Loucy (cell line): ENCODE measurements at regions not wholly inside any gene's neighbourhood (a gene's known extent, or its start where the extent isn't known, plus 50 kb on each side); places are given as distances from the start of the nearest gene placed in this dataset.
"Not testable (repeated sequence)": the region's sequence is repeated elsewhere in the genome, so short reads cannot be mapped to it uniquely, and the experiment has no call there.

ENCODE experiments used
- H2AFZ ChIP-seq: fragments of 200-600 bp; sonication (generic); 2 replicates; pipeline ENCODE4 v1.6.0; 2016; ENCODE audit warnings: antibody characterized with exemption, mild to moderate bottlenecking, low read length, moderate library complexity
- H3F3A ChIP-seq: fragments of 200-600 bp; 2 replicates; pipeline ENCODE4 v1.6.0; 2016; ENCODE audit warnings: antibody characterized with exemption, low read depth, mild to moderate bottlenecking
- H3K27me3 ChIP-seq: fragments of 200-600 bp; sonication (generic); 2 replicates; pipeline ENCODE4 v1.6.1; 2014; ENCODE audit warnings: low read length, mild to moderate bottlenecking; ENCODE audit not compliant: insufficient read depth, poor library complexity, severe bottlenecking
- H3K36me3 ChIP-seq: fragments of 200-600 bp; sonication (generic); 2 replicates; pipeline ENCODE4 v1.6.1; 2016; ENCODE audit warnings: low read length; ENCODE audit not compliant: insufficient read depth
- H3K4me1 ChIP-seq: fragments of 200-600 bp; sonication (generic); 2 replicates; pipeline ENCODE4 v1.5.1; 2014; ENCODE audit warnings: low read length, mild to moderate bottlenecking; ENCODE audit not compliant: insufficient read depth, poor library complexity, severe bottlenecking
- H3K4me2 ChIP-seq: fragments of 200-600 bp; sonication (generic); 2 replicates; pipeline ENCODE4 v1.6.0; 2014; ENCODE audit warnings: antibody characterized with exemption, low read length, low read depth, mild to moderate bottlenecking; ENCODE audit not compliant: poor library complexity, severe bottlenecking
- H3K4me3 ChIP-seq: fragments of 200-600 bp; sonication (generic); 2 replicates; pipeline ENCODE4 v1.5.1; 2014; ENCODE audit warnings: low read length, mild to moderate bottlenecking, mixed read lengths; ENCODE audit not compliant: poor library complexity, severe bottlenecking
- H3K79me2 ChIP-seq: fragments of 200-600 bp; sonication (generic); 2 replicates; pipeline ENCODE4 v1.6.1; 2014; ENCODE audit warnings: low read length; ENCODE audit not compliant: insufficient read depth
- H3K9ac ChIP-seq: fragments of 200-600 bp; sonication (generic); 2 replicates; pipeline ENCODE4 v1.6.0; 2014; ENCODE audit warnings: mild to moderate bottlenecking, low read depth, low read length, moderate library complexity; ENCODE audit not compliant: poor library complexity, severe bottlenecking
- H3K9me2 ChIP-seq: fragments of 200-600 bp; sonication (generic); replicated peaks from 2 replicates; pipeline ENCODE4 v1.6.1; 2016; ENCODE audit warnings: low read depth, low read length, mixed read lengths
- H3K9me3 ChIP-seq: fragments of 200-600 bp; sonication (generic); 2 replicates; pipeline ENCODE4 v1.6.1; 2014; ENCODE audit warnings: mild to moderate bottlenecking, antibody characterized with exemption, low read length, low read depth; ENCODE audit not compliant: insufficient read depth
- H4K20me1 ChIP-seq: fragments of 200-600 bp; sonication (generic); 2 replicates; pipeline ENCODE4 v1.6.0; 2014; ENCODE audit warnings: antibody characterized with exemption, low read length, mild to moderate bottlenecking; ENCODE audit not compliant: insufficient read depth, poor library complexity, severe bottlenecking
- CTCF ChIP-seq: fragments of 200-600 bp; sonication (generic); conservative IDR thresholded peaks from 2 replicates; pipeline ENCODE4 v1.5.1; 2014; ENCODE audit warnings: mild to moderate bottlenecking, antibody characterized with exemption, low read length
- EZH2phosphoT487 ChIP-seq: fragments of 200-600 bp; IDR thresholded peaks from 2 replicates; pipeline ENCODE4 v1.6.1; 2018; ENCODE audit warnings: antibody characterized with exemption, mild to moderate bottlenecking, moderate library complexity, borderline replicate concordance

- Histone ChIP-seq H3K36me3 (no peaks in the 10 kb centered on the region), H3K4me3 (no peak overlapping the region), H3K27me3 (no peaks in the 10 kb centered on the region), H3K4me1 (no peaks in the 10 kb centered on the region), H3K9me2 (no peaks in the 10 kb centered on the region; the same call in 1 of the 2 replicates), H4K20me1 (no peaks in the 10 kb centered on the region), H3K9me3 (no peaks in the 10 kb centered on the region), H3K79me2 (no peaks in the 10 kb centered on the region), H3F3A (no peaks in the 10 kb centered on the region), H2AFZ (no peak overlapping the region), H3K9ac (no peak overlapping the region), H3K4me2 (no peak overlapping the region)
- TF ChIP-seq EZH2phosphoT487 (no peak), CTCF (no peak)
Measured at GRCh38 chr2:153589586-153589985, 111.0 kb upstream of the RPRM start.

GRCh38 chr2:153593086-153593485 is 114.5 kb upstream of the RPRM start:
- not testable (repeated sequence) for H3K9me2 ChIP-seq, H3K79me2 ChIP-seq, H3K9ac ChIP-seq, H3K4me2 ChIP-seq, H3K36me3 ChIP-seq, H3K4me1 ChIP-seq, H4K20me1 ChIP-seq, H3F3A ChIP-seq, H3K27me3 ChIP-seq, H3K9me3 ChIP-seq, H3K4me3 ChIP-seq, H2AFZ ChIP-seq

- no peak overlapping the region for H3K9ac ChIP-seq
- no peaks in the 10 kb centered on the region for H3F3A ChIP-seq
- H3K9me2 ChIP-seq = no peaks in the 10 kb centered on the region
- no peaks in the 10 kb centered on the region for H3K9me3 ChIP-seq
- no peaks in the 10 kb centered on the region for H3K27me3 ChIP-seq
- no peak overlapping the region for H3K4me2 ChIP-seq
- no peaks in the 10 kb centered on the region for H4K20me1 ChIP-seq
- H3K4me1 ChIP-seq = no peaks in the 10 kb centered on the region
- no peak for TF ChIP-seq EZH2phosphoT487
- no peak for TF ChIP-seq CTCF
- no peak overlapping the region for H2AFZ ChIP-seq
- no peaks in the 10 kb centered on the region for H3K79me2 ChIP-seq
- no peak overlapping the region for H3K4me3 ChIP-seq
- H3K36me3 ChIP-seq = no peaks in the 10 kb centered on the region
Measured at GRCh38 chr2:153595939-153596338, 117.4 kb upstream of the RPRM start.

- Histone ChIP-seq H3K9me2 (no peaks in the 10 kb centered on the region), H3K9me3 (no peaks in the 10 kb centered on the region), H3K9ac (no peak overlapping the region), H3K79me2 (no peaks in the 10 kb centered on the region), H3K4me1 (no peaks in the 10 kb centered on the region), H3K36me3 (no peaks in the 10 kb centered on the region), H3K27me3 (no peaks in the 10 kb centered on the region), H2AFZ (no peak overlapping the region), H3F3A (no peaks in the 10 kb centered on the region), H3K4me3 (no peak overlapping the region), H4K20me1 (no peaks in the 10 kb centered on the region), H3K4me2 (no peak overlapping the region)
- no peak for TF ChIP-seq CTCF
- TF ChIP-seq EZH2phosphoT487 = no peak
Measured at GRCh38 chr2:153601812-153602211, 123.2 kb upstream of the RPRM start.
